IPS-15b (cell line): ENCODE measurements at regions not wholly inside any gene's neighbourhood (a gene's known extent, or its start where the extent isn't known, plus 50 kb on each side); places are given as distances from the start of the nearest gene placed in this dataset.

Experiments used
- H3K27me3 ChIP-seq: one replicate; pipeline ENCODE4 v1.6.1; 2013; ENCODE audit warnings: low read length; ENCODE audit not compliant: control insufficient read depth, insufficient read depth
- H3K36me3 ChIP-seq: one replicate; pipeline ENCODE4 v1.6.1; 2013; ENCODE audit warnings: low read length; ENCODE audit not compliant: control insufficient read depth, insufficient read depth
- H3K4me1 ChIP-seq: one replicate; pipeline ENCODE4 v1.6.1; 2013; ENCODE audit warnings: mild to moderate bottlenecking, low read length; ENCODE audit not compliant: control insufficient read depth, insufficient read depth
- H3K4me3 ChIP-seq: one replicate; pipeline ENCODE4 v1.5.1; 2013; ENCODE audit warnings: low read depth, low read length
- H3K9ac ChIP-seq: one replicate; pipeline ENCODE4 v1.6.1; 2013; ENCODE audit warnings: low read depth, mild to moderate bottlenecking, low read length
- H3K9me3 ChIP-seq: one replicate; pipeline ENCODE4 v1.6.1; 2013; ENCODE audit warnings: mild to moderate bottlenecking, low read length; ENCODE audit not compliant: control insufficient read depth, insufficient read depth

DNA sequence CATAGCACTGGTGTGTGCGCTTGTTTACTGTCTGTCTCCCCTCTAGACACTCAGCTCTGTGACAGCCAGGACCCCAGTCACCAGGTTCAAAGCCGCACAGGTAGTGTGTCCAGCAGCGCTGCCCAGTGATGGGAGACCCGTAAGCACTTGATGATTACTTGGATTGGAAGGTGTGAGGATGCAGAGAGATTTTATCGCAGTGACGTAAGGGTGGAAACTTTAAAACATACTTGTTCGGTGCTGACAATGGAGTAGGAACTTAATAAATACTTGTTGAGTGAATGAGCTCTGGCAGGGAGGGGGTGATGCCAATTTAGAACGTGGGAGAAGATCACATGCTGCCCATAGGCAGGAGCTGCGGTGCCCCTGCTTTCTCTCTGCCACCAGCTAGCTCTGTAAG lies 99.2 kb upstream of the PITX1 start:
- Histone ChIP-seq H3K27me3 (no peaks in the 10 kb centered on the region), H3K9ac (no peak overlapping the region), H3K36me3 (no peaks in the 10 kb centered on the region), H3K4me1 (no peaks in the 10 kb centered on the region), H3K4me3 (no peak overlapping the region), H3K9me3 (no peaks in the 10 kb centered on the region)

- no peaks in the 10 kb centered on the region for H3K9me3 ChIP-seq
- no peak overlapping the region for H3K9ac ChIP-seq
- no peaks in the 10 kb centered on the region for H3K36me3 ChIP-seq
- H3K4me3 ChIP-seq = no peak overlapping the region
- no peaks in the 10 kb centered on the region for H3K4me1 ChIP-seq
- no peaks in the 10 kb centered on the region for H3K27me3 ChIP-seq
Observed at GRCh38 chr5:135131801-135132680, 98.0 kb upstream of the PITX1 start.

GRCh38 chr5:135130261-135131215 lies 96.5 kb upstream of the PITX1 start:
- H3K4me1 ChIP-seq = no peaks in the 10 kb centered on the region
- no peak overlapping the region for H3K9ac ChIP-seq

GRCh38 chr5:135129307-135129706 lies 95.3 kb upstream of the PITX1 start:
- Histone ChIP-seq H3K4me3 (no peak overlapping the region), H3K4me1 (no peaks in the 10 kb centered on the region), H3K9me3 (no peaks in the 10 kb centered on the region), H3K27me3 (no peaks in the 10 kb centered on the region), H3K9ac (no peak overlapping the region), H3K36me3 (no peaks in the 10 kb centered on the region)

More at GRCh38 chr5:135130261-135131215, 96.5 kb upstream of the PITX1 start:
- Histone ChIP-seq H3K27me3 (no peaks in the 10 kb centered on the region), H3K36me3 (no peaks in the 10 kb centered on the region), H3K4me3 (no peak overlapping the region), H3K9me3 (no peaks in the 10 kb centered on the region)

DNA sequence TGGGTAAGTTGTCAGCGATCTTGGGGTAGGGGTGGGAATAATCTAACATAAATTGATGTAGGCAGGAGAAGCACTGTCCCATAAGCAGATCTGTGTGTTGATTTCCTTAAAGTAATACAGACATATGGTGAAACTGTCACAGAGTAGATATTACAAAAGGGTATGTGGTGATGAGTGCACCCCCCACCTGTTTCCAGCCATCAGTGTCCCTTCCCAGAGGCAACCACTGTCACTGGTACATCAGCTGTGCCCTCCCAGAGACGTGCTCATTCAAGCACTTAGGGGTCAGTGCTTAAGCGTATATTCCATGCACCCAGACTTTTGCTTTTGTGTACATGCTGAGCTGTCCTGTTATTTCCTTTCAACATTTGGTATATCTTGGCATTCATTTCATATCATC lies 94.3 kb upstream of the PITX1 start:
- Histone ChIP-seq H3K36me3 (no peaks in the 10 kb centered on the region), H3K4me1 (no peaks in the 10 kb centered on the region), H3K4me3 (no peak overlapping the region), H3K27me3 (no peaks in the 10 kb centered on the region), H3K9me3 (no peaks in the 10 kb centered on the region), H3K9ac (no peak overlapping the region)

- Histone ChIP-seq H3K4me3 (no peak overlapping the region), H3K9ac (no peak overlapping the region), H3K9me3 (no peaks in the 10 kb centered on the region), H3K4me1 (no peaks in the 10 kb centered on the region), H3K27me3 (no peaks in the 10 kb centered on the region), H3K36me3 (no peaks in the 10 kb centered on the region)
Observed at GRCh38 chr5:135127439-135128240, 93.6 kb upstream of the PITX1 start.

DNA sequence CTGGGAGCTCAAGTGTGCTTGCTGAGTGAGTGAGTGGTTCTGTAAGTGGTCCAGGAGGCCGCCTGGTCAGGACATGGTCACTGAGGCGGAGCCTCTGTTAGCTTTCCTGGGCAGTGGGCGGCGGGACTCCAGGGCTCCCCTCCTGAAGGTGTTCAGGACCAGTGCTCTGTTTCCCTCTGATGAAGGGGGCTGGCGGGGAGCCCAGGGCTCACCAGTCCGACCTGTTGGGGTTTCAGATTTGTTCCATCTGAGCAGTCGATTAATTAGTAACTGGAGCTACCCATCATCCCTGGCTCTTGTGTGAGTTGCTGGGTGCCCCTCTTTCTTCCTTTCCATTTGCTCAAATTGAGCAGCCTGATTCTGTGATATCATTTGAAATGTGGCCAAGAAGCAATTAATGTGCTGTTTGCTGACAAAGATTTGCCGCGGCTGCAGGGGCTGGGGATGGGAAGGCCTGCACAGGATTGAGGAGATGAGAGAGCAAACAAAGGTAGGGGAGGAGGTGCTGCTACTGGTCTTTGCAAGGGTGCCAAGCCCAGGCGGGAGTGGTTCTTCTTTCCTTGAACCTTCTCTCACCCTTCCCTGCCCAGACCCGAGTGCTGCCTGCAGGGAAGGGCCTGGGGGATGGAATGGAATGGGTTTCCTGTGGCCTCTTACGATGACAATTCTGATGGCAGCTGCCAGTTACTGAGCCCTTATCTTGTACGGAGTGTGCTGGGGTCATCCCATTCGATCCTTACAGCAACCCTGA lies 92.8 kb upstream of the PITX1 start:
- no peaks in the 10 kb centered on the region for H3K4me1 ChIP-seq
- no peak overlapping the region for H3K9ac ChIP-seq
- no peaks in the 10 kb centered on the region for H3K9me3 ChIP-seq
- no peaks in the 10 kb centered on the region for H3K36me3 ChIP-seq
- H3K4me3 ChIP-seq = no peak overlapping the region
- H3K27me3 ChIP-seq = no peaks in the 10 kb centered on the region

- no peaks in the 10 kb centered on the region for H3K27me3 ChIP-seq
- H3K9ac ChIP-seq = no peak overlapping the region
- no peaks in the 10 kb centered on the region for H3K9me3 ChIP-seq
- no peaks in the 10 kb centered on the region for H3K36me3 ChIP-seq
- H3K4me1 ChIP-seq = no peaks in the 10 kb centered on the region
- no peak overlapping the region for H3K4me3 ChIP-seq
Observed at GRCh38 chr5:135124724-135125123, 90.7 kb upstream of the PITX1 start.

GRCh38 chr5:135124128-135124527 lies 90.1 kb upstream of the PITX1 start:
- H3K9me3 ChIP-seq = no peaks in the 10 kb centered on the region
- H3K36me3 ChIP-seq = no peaks in the 10 kb centered on the region
- no peak overlapping the region for H3K4me3 ChIP-seq
- no peaks in the 10 kb centered on the region for H3K4me1 ChIP-seq
- no peak overlapping the region for H3K9ac ChIP-seq
- H3K27me3 ChIP-seq = no peaks in the 10 kb centered on the region

GRCh38 chr5:135122797-135123196 lies 88.8 kb upstream of the PITX1 start:
- Histone ChIP-seq H3K36me3 (no peaks in the 10 kb centered on the region), H3K9me3 (no peaks in the 10 kb centered on the region)

DNA sequence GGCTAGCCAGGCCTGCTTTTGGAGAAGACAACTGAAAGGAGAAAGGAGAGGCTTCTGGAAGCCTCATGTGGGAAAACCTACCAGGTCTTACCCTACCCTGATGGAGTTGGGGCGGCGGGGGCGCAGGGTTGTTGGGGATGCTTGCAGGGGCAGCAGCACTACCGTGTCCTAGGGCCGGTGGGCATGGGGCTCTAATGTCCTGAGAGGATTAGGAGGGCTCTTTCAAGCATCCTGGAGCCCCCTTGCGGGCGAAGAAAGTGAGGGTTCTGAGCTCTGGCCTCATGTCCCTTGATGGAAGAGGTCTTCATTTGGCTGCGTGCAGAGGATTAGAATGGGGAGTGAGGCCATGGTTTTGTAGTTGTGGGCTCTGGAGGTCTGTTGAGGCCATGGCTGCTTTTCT lies 86.9 kb upstream of the PITX1 start:
- no peaks in the 10 kb centered on the region for H3K4me1 ChIP-seq
- no peaks in the 10 kb centered on the region for H3K27me3 ChIP-seq
- no peak overlapping the region for H3K4me3 ChIP-seq
- no peak overlapping the region for H3K9ac ChIP-seq
- H3K36me3 ChIP-seq = no peaks in the 10 kb centered on the region
- H3K9me3 ChIP-seq = no peaks in the 10 kb centered on the region

More at GRCh38 chr5:135122797-135123196, 88.8 kb upstream of the PITX1 start:
- no peaks in the 10 kb centered on the region for H3K27me3 ChIP-seq
- no peaks in the 10 kb centered on the region for H3K4me1 ChIP-seq
- H3K9ac ChIP-seq = no peak overlapping the region
- no peak overlapping the region for H3K4me3 ChIP-seq
